ENCODE measurements at regions not wholly inside any gene's neighbourhood (a gene's known extent, or its start where the extent isn't known, plus 50 kb on each side); places are given as distances from the start of the nearest gene placed in this dataset.

- TF ChIP-seq TSHZ2 (CRISPR knock-in tag; IDR thresholded peaks at IDR 0.05), result no peak
These were observed 244.6 kb upstream of the PSMD7 start (continued) for GRCh38 chr16:74052016-74052415.

GRCh38 chr16:74049027-74049426 lies 247.6 kb upstream of the PSMD7 start:
- no peak for TF ChIP-seq CSRNP3 (CRISPR knock-in tag; IDR thresholded peaks at IDR 0.05)
- TF ChIP-seq OSR1 (CRISPR knock-in tag; IDR thresholded peaks at IDR 0.05), result no peak
- no peak for ATAC-seq

DNA sequence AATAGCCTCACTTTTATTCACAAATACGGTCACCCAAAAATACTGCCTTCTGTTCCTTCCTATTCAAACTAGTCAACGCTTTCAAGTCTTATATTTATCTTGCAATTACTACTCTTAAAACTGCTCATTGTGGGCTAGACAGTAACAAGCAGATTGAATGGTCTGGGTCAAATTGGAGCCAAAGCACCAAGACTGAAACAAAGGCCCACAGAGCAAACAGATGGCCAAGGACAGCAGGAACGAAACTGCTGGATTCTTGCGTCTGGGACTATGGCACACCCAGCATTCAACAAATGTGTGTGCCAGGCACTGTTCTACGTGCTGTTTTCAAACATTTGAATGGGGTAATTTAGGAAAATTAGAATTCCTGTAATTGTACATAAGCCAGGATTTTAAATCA lies 250.1 kb upstream of the PSMD7 start:
- TF ChIP-seq ZNF70 (CRISPR knock-in tag; IDR thresholded peaks at IDR 0.05), result no peak
- no peak for TF ChIP-seq PATZ1 (CRISPR knock-in tag; IDR thresholded peaks at IDR 0.05; ENCODE audit: borderline replicate concordance)
- TF ChIP-seq OSR1 (CRISPR knock-in tag; IDR thresholded peaks at IDR 0.05), result no peak
- no peak for TF ChIP-seq TCF4 (CRISPR knock-in tag; IDR thresholded peaks at IDR 0.05; ENCODE audit: borderline replicate concordance)
- TF ChIP-seq ZNF8 (CRISPR knock-in tag; IDR thresholded peaks at IDR 0.05), result no peak
- ATAC-seq, result no peak

DNA sequence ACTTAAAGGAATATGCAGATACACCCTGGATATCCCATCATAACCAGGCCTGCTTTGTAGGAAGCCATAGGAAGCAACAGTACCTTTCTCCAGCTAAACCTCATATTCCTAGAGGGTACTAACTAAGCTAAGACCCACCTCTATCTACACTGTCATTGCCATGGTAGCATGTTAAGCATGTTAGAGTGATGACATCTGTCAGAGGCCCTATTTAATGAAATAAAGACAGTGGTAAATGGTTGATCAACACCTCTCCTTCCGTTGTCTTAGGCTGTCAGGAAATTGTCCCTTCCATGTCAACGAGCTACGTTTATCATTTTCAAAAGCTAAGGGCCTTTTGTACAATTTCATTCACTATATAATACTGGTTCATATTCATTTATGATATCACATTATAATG lies 251.1 kb upstream of the PSMD7 start:
- TF ChIP-seq ESRRG (CRISPR knock-in tag; IDR thresholded peaks at IDR 0.05) (no peak), CSDC2 (CRISPR knock-in tag; IDR thresholded peaks at IDR 0.05) (no peak), ZNF70 (CRISPR knock-in tag; IDR thresholded peaks at IDR 0.05) (no peak), ZFP30 (CRISPR knock-in tag; IDR thresholded peaks at IDR 0.05) (no peak), ZNF565 (CRISPR knock-in tag; conservative IDR thresholded peaks at IDR 0.05; ENCODE audit: low read depth) (no peak), PATZ1 (CRISPR knock-in tag; IDR thresholded peaks at IDR 0.05; ENCODE audit: borderline replicate concordance) (no peak), TSHZ2 (CRISPR knock-in tag; IDR thresholded peaks at IDR 0.05) (no peak), ZFP3 (CRISPR knock-in tag; IDR thresholded peaks at IDR 0.05) (no peak), ZNF8 (CRISPR knock-in tag; IDR thresholded peaks at IDR 0.05) (no peak), OSR1 (CRISPR knock-in tag; IDR thresholded peaks at IDR 0.05) (no peak)
- ATAC-seq, result no peak

GRCh38 chr16:74035816-74036215 lies 260.8 kb upstream of the PSMD7 start:
- no peak for ATAC-seq
- no peak for TF ChIP-seq SNAI2 (CRISPR knock-in tag; IDR thresholded peaks at IDR 0.05)
- no peak for TF ChIP-seq PATZ1 (CRISPR knock-in tag; IDR thresholded peaks at IDR 0.05; ENCODE audit: borderline replicate concordance)
- no peak for TF ChIP-seq CSDC2 (CRISPR knock-in tag; IDR thresholded peaks at IDR 0.05)
- no peak for TF ChIP-seq ZFP3 (CRISPR knock-in tag; IDR thresholded peaks at IDR 0.05)
- TF ChIP-seq CSRNP3 (CRISPR knock-in tag; IDR thresholded peaks at IDR 0.05), result no peak
- TF ChIP-seq POU6F1 (CRISPR knock-in tag; IDR thresholded peaks at IDR 0.05; ENCODE audit: borderline replicate concordance, low read depth), result no peak
- no peak for TF ChIP-seq RARB (CRISPR knock-in tag; IDR thresholded peaks at IDR 0.05)
- no peak for TF ChIP-seq ZNF8 (CRISPR knock-in tag; IDR thresholded peaks at IDR 0.05)
- TF ChIP-seq ESRRG (CRISPR knock-in tag; IDR thresholded peaks at IDR 0.05), result no peak
- no peak for TF ChIP-seq OSR1 (CRISPR knock-in tag; IDR thresholded peaks at IDR 0.05)
- TF ChIP-seq BACH2 (CRISPR knock-in tag; IDR thresholded peaks at IDR 0.05; ENCODE audit: borderline replicate concordance), result no peak
- no peak for TF ChIP-seq GLIS3 (CRISPR knock-in tag; IDR thresholded peaks at IDR 0.05)

Data from SK-N-SH treated with all-trans-retinoic acid at 6 μM for 48 hours (cell line).